ENCODE measurements at regions not wholly inside any gene's neighbourhood (a gene's known extent, or its start where the extent isn't known, plus 50 kb on each side); places are given as distances from the start of the nearest gene placed in this dataset.
A peak's percentile ranks its signal among the peaks of the same experiment; 100 is the strongest.
"Not testable (repeated sequence)": the region's sequence is repeated elsewhere in the genome, so short reads cannot be mapped to it uniquely, and the experiment has no call there.

- DNase-seq: peak; percentile 49
Measured at GRCh38 chr13:90686442-90686841, 661.0 kb upstream of the MIR17HG start.

GRCh38 chr13:90689111-90689510 is 658.4 kb upstream of the MIR17HG start:
- DNase-seq: peak; percentile 10

- DNase-seq: peak; percentile 40
Measured at GRCh38 chr13:90690458-90691080, 656.9 kb upstream of the MIR17HG start.

GRCh38 chr13:90696254-90696653 is 651.2 kb upstream of the MIR17HG start:
- no peak for DNase-seq

- no peak for DNase-seq
Measured at GRCh38 chr13:90696656-90697055, 650.8 kb upstream of the MIR17HG start.

- DNase-seq: no peak
Measured at GRCh38 chr13:90700340-90700739, 647.1 kb upstream of the MIR17HG start.

GRCh38 chr13:90701264-90701663 is 646.2 kb upstream of the MIR17HG start:
- no peak for DNase-seq

- no peak for DNase-seq
Measured at GRCh38 chr13:90702050-90702449, 645.4 kb upstream of the MIR17HG start.

GRCh38 chr13:90706631-90707030 is 640.9 kb upstream of the MIR17HG start:
- DNase-seq: no peak

GRCh38 chr13:90708128-90708527 is 639.4 kb upstream of the MIR17HG start:
- DNase-seq: no peak

- no peak for DNase-seq
Measured at GRCh38 chr13:90709319-90709718, 638.2 kb upstream of the MIR17HG start.

- DNase-seq: no peak
Measured at GRCh38 chr13:90710164-90710759, 637.2 kb upstream of the MIR17HG start.

- DNase-seq: no peak
Measured at GRCh38 chr13:90713441-90714133, 633.9 kb upstream of the MIR17HG start.

- no peak for DNase-seq
Measured at GRCh38 chr13:90715485-90715884, 632.0 kb upstream of the MIR17HG start.

- DNase-seq: no peak
Measured at GRCh38 chr13:90717451-90717936, 630.0 kb upstream of the MIR17HG start.

GRCh38 chr13:90719461-90719860 is 628.0 kb upstream of the MIR17HG start:
- no peak for DNase-seq

- no peak for DNase-seq
Measured at GRCh38 chr13:90721937-90722336, 625.5 kb upstream of the MIR17HG start.

GRCh38 chr13:90723381-90723780 is 624.1 kb upstream of the MIR17HG start:
- no peak for DNase-seq

- no peak for DNase-seq
Measured at GRCh38 chr13:90726375-90726774, 621.1 kb upstream of the MIR17HG start.

- DNase-seq: no peak
Measured at GRCh38 chr13:90732049-90732448, 615.4 kb upstream of the MIR17HG start.

- DNase-seq: not testable (repeated sequence)
Measured at GRCh38 chr13:90734497-90734896, 613.0 kb upstream of the MIR17HG start.

GRCh38 chr13:90738881-90739280 is 608.6 kb upstream of the MIR17HG start:
- no peak for DNase-seq

GRCh38 chr13:90740099-90740498 is 607.4 kb upstream of the MIR17HG start:
- DNase-seq: no peak

GRCh38 chr13:90742381-90742780 is 605.1 kb upstream of the MIR17HG start:
- no peak for DNase-seq

All from OCI-M1 (cell line).